Suppressor macrophage (primary cell): ENCODE measurements at regions not wholly inside any gene's neighbourhood (a gene's known extent, or its start where the extent isn't known, plus 50 kb on each side); places are given as distances from the start of the nearest gene placed in this dataset.
"Not testable (repeated sequence)": the region's sequence is repeated elsewhere in the genome, so short reads cannot be mapped to it uniquely, and the experiment has no call there.

ENCODE experiments used
- DNase-seq, 4 experiments: peaks; one replicate each; pipeline ENCODE4 v3.0.0-alpha.2; 2020 to 2022

GRCh38 chr7:83824214-83824613 lies 175.3 kb upstream of the SEMA3E start:
- DNase-seq, result no peak

DNA sequence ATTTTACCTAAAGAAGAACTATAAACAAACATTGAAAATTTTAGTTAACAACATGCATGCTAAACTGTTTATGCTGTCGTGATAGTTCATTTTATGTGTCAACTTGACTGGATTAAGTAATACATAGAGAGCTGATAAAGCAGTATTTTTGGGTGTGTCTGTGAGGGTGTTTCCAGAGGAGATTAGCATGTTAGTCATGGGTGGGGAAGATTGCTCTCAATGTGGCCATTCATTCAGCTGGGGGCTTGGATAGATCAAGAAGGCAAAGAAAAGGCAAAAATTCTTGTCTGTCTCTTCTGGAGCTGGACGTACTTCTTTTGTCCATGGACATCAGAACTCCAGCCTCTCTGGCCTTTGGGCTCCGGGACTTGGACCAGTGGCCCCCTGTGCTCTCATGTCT lies 172.9 kb upstream of the SEMA3E start:
- no peak for DNase-seq

DNA sequence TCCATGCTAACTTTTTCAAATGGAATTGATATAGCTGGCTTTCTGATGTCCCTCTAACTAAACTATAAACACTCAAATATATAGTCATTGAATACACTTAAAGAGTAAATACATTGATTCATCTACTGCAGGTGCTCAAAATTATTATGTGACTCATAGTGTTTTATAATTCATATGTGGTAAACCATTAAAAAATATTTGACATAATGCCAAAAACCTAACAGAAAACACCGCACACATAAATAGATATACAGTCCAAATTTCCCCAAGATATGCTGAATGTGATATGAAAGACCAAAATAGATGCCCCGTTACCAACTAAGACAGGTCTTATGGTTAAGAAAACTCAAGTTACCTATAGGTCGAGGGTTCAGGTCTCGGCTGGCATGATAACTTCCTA lies 171.7 kb upstream of the SEMA3E start:
- DNase-seq, result no peak

GRCh38 chr7:83819911-83820310 lies 171.0 kb upstream of the SEMA3E start:
- no peak for DNase-seq

GRCh38 chr7:83814480-83814879 lies 165.5 kb upstream of the SEMA3E start:
- no peak for DNase-seq

DNA sequence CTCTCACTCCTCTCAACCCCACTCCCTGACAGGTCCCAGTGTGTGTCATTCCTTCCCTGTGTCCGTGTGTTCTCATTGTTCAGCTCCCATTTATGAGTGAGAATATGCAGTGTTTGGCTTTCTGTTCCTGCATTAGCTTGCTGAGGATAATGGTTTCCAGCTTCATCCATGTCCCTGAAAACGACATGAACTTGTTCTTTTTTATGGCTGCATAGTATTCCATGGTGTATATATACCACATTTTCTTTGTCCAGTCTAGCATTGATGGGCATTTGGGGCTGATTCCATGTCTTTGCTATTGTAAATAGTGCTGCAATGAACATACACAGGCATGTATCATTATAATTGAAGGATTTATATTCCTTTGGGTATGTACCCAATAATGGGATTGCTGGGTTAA lies 163.6 kb upstream of the SEMA3E start:
- DNase-seq, result not testable (repeated sequence)

GRCh38 chr7:83808982-83809381 lies 160.0 kb upstream of the SEMA3E start:
- DNase-seq, result no peak

- DNase-seq, result no peak
Measured at GRCh38 chr7:83807774-83808173, 158.8 kb upstream of the SEMA3E start.

GRCh38 chr7:83806538-83806937 lies 157.6 kb upstream of the SEMA3E start:
- no peak for DNase-seq

- no peak for DNase-seq
Measured at GRCh38 chr7:83799333-83799732, 150.4 kb upstream of the SEMA3E start.

DNA sequence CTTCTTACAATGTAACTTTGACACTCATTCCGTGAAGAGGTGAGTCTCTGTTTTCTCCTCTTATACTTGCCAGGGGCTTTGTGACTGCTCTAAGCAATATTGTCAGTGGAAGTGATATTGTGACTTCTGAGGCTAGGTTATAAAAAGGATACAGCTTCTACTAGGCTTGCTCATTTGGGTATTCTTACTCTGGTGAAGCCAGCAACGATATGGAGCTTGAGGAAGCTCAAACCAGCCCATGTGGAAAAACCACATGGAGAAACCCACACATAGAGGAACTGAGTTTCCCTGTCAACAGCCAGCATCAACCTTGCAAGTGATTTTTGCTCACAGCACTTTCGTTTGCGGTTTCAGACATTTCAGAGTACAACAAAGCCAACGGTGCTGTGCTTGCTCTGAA lies 149.6 kb upstream of the SEMA3E start:
- DNase-seq, result no peak

DNA sequence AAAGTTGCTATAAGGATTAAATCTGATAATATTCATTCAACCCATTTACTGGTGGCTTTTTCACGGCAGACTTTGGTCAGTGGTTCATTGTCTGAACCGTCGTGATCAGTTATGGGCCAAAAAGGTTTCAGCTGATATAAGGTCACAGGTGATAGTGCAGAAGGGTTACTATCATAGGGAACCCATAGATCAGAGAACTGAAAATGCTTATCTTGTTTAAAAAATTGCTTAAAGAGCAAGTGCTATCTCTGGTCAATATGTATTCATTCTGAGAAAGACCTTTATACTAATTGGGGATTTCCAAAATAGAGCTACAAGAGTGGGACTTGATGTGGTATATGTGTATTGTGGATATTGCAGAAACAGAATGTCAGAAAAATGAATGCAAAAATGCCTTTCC lies 147.8 kb upstream of the SEMA3E start:
- DNase-seq, result no peak

DNA sequence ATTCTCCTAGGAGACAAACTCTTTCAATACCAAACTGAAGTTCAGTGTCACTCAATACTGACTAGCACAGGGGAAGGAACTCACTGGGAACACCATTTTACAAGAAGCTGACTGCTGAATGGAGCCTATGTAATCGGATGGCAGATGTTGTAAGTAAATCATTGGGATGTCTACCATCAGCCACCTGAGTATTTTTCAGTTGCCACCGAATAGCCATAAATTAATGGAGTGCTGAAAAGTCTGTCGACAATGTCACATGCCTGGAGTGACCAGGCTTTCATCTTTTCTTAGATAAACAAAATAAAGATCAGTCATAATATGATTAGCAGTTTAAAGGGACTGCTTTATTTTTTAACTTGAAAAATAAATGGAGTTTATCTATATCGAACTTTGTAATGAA lies 145.9 kb upstream of the SEMA3E start:
- no peak for DNase-seq

GRCh38 chr7:83793558-83793957 lies 144.6 kb upstream of the SEMA3E start:
- DNase-seq, result no peak

DNA sequence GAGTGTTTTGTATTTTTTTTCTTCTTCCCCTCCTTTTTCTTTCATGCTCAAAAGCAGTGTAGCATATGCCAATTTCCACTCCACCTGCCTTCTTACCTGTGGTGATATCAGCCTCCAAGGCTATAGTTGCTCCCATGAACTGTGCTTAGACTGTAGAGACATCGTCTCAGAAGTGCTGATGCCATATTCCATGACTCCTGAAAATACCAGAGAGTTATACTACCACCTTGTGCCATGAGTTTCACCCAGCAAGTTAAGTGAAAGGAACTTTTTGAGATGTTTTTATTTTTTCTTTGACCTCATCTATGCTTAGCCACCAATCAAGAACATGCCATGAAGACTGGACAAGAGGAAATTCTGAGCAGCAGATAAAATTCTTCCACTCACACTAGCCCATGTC lies 142.8 kb upstream of the SEMA3E start:
- no peak for DNase-seq

GRCh38 chr7:83786858-83787257 lies 137.9 kb upstream of the SEMA3E start:
- no peak for DNase-seq

DNA sequence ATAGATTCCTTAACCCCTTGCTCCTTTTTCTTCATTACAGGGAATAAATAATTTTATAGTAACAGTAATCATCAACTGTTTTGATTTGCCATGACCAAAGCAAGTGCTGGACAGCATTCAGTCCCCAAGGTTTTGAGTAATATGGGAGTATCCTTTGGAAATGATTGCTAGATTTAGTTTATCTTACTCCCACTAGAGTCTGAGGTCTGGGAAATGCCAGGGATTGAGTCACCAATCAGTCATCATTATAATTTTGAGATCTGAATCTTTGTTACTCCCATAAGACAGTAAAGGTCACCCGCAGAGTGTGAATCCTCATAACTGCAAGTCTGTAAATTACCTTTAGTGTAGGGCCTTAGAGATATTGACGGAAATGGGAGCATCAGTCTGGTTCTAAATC lies 133.7 kb upstream of the SEMA3E start:
- no peak for DNase-seq

GRCh38 chr7:83778073-83778443 lies 129.1 kb upstream of the SEMA3E start:
- DNase-seq, result no peak

DNA sequence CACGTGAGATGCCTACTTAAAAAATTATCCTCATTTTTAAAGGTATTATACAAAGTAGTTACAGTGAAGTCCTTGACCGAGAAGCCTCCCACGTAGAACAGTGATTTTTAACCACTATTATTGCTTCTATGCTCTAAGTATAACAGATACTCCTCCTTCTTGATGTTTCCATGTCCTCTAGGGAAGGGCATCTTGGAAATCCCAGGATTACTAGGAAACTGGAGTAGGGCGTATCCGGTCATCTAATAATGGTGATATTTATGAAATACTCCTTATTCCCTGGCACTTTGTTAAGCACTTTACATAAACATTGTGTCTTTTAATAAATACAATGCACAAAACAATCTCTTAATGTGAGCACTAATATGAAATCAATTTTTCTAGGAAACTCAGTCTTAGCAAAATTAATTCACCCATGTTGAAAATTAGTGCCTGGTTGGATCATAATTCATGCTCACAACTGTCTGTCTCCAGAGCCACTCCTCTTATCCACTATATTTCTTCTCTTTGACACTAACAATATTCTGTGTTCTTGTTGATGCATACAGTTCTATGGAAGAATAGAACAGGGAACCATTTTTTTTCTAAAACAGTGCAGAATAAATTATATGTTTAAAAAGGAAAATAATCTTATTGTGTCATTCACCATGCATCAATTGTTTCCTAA lies 128.6 kb upstream of the SEMA3E start:
- DNase-seq, result no peak

GRCh38 chr7:83769407-83769806 lies 120.5 kb upstream of the SEMA3E start:
- no peak for DNase-seq

- DNase-seq, result no peak
Measured at GRCh38 chr7:83751217-83751616, 102.3 kb upstream of the SEMA3E start.

DNA sequence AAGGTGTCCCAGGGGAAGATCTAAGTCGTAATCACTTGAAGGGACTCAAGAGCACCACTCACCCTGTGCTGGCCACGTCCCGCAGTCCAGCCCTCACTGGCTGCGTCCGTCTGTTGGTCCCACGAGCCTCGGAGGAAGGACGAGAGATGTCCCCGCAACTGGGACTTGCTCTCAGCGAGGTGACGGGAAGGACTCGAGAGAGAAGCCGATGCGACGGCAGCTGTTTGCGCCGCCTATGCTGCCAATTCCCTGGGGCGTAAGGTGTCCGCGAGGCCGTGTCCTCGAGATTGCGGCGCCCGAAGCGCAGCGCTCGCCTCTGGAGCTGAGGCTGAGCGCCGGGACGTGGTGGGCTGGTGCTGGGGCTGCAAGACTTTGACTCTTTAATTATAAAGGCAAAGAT lies 100.6 kb upstream of the SEMA3E start:
- no peak for DNase-seq

- DNase-seq, result no peak
Measured at GRCh38 chr7:83739527-83739926, 90.6 kb upstream of the SEMA3E start.

DNA sequence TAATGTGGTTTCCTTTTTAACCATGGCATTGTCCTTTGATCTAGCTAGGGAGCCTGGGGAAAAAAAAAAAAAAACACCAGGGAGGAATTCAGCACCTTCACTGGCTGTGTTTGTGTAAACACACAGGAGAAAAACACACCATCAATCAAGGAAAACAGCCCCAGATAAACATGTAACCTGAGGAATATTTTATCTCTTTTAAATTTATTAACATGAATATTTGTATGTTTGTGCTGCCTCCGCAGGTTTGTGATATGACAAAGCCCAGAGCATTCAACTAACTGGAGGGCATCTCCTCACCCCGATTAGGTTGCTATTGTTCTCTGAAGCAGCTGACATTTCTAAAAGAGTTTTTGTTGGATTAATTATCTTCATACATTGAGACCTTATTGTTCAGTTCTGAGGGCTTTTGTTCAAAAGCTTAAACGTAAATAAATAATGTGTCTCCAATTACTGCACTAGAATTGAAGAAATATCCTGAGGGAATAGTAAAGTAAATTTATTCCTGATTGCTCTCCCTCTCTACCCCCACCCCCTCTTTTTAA lies 89.4 kb upstream of the SEMA3E start:
- no peak for DNase-seq

GRCh38 chr7:83732305-83732704 lies 83.4 kb upstream of the SEMA3E start:
- no peak for DNase-seq
